Left lobe of liver (tissue), 2 donors: ENCODE measurements at regions not wholly inside any gene's neighbourhood (a gene's known extent, or its start where the extent isn't known, plus 50 kb on each side); places are given as distances from the start of the nearest gene placed in this dataset.

ENCODE experiments used
- ATAC-seq: fragments of 200-7000 bp; cut with Tn5 transposase; one replicate; pipeline ENCODE4 v1.9.1; 2020; ENCODE audit warnings: mild to moderate bottlenecking, moderate library complexity
- DNase-seq: peaks from one replicate; pipeline ENCODE4 v3.0.0-alpha.2; 2020; ENCODE audit warnings: low spot score
- donor health status: DM: no; HTN: no; CAD: no; lungs with moderate emphysema.
- donor health status: DM: no; HTN: yes; CAD: no.

DNA sequence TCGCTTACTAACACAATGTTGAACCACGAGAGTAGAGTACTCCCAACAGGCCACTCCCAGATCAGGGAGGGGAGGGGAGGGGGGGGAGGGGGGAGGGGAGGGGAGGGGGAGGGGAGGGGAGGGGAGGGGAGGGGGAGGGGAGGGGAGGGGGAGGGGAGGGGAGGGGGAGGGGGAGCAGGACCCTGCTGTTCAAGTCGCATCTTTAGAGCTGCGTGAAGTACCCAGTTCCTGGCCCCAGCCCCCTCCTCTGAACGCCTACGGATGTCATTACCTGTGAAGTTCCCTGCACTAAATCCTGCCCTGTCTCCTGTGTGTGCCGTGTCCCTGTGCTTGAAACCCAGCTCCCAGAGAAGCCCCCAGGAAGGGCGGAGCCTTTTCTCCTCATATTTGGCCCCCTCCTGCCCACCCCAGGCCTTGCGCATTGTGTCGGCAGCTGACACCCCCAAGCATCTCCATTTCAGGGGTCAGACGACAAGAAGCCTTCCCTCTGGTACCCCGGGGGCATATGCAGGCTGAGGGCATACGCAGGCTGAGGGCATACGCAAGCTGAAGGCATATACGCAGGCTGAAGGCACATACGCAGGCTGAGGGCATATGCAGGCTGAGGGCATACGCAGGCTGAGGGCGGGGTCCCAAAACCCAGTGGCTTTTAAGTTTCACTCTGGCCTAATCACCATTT, 330.2 kb downstream of the C16orf95 start:
- ATAC-seq: no peak
- DNase-seq: no peak

- ATAC-seq (no peak), DNase-seq (no peak)
Observed at GRCh38 chr16:86987746-86988670, 329.2 kb downstream of the C16orf95 start.

- ATAC-seq (no peak), DNase-seq (no peak)
Observed at GRCh38 chr16:86988920-86989696, 328.1 kb downstream of the C16orf95 start.

GRCh38 chr16:86990451-86990850, 326.7 kb downstream of the C16orf95 start:
- ATAC-seq: no peak
- no peak for DNase-seq

- ATAC-seq (no peak), DNase-seq (no peak)
Observed at GRCh38 chr16:86991679-86992078, 325.5 kb downstream of the C16orf95 start.

GRCh38 chr16:86992587-86992986, 324.6 kb downstream of the C16orf95 start:
- DNase-seq (no peak), ATAC-seq (no peak)

- ATAC-seq (no peak), DNase-seq (no peak)
Observed at GRCh38 chr16:86993426-86994110, 323.6 kb downstream of the C16orf95 start.

DNA sequence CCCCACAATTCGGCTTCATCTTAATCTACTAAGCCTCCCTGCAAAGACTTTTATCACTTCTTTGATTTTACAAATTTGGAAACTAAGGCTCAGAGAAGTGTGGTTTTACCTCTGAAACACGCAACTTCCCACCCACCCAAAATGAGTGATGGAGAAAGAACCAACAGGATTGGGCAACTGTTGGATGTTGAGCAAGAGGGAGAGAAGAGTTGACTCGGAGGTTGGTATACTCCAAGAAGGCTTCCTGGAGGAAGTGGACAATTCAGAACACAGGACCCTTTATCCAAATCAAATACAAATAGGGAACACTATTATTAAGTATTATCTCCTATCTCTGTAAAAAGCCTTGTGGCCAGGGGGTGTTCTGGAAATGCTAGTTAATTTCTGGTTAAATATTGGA, 323.0 kb downstream of the C16orf95 start:
- no peak for ATAC-seq
- DNase-seq: no peak

- DNase-seq: no peak
- ATAC-seq: no peak
Observed at GRCh38 chr16:86994651-86995171, 322.5 kb downstream of the C16orf95 start.

DNA sequence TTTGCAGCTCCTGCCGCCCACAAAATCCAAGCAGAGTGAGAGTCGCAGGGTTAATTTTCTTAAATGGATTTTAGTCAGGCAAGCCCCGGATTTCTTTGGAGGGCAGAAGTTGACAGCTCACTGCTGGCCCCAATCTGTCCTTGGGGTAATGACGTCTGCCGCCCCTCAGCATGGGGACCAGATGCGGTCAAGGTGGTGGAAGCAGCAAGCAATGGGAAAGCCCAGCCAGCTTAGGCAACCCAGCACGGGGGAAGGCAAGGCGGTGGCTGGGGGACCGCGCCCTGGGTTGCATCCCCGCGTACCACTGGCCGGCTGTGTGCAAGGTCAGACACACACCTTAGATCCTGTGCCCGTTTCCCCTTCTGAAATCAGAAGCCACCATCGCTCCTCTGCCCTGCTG, 321.7 kb downstream of the C16orf95 start:
- no peak for ATAC-seq
- no peak for DNase-seq

- DNase-seq (no peak), ATAC-seq (no peak)
Observed at GRCh38 chr16:86996081-86996480, 321.1 kb downstream of the C16orf95 start.

DNA sequence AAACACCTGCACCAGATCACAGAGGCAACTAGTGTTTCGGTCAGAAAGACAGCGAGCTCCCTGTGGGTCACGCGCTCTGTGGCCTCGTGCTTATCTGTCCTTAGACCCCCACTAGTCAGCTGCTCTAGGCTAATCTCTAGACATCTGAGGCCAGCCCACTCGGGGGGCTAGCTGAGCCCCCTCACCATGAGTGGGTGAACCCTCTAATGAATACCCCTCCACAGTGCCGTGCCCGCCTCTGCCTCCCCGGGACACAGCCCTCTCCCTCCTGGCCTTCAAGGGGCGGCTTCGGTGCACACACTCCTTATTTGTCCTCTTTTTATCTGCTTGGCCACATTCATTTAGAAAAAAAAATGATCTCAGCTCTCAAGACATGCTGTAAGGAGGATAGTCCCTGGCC, 320.1 kb downstream of the C16orf95 start:
- DNase-seq (no peak), ATAC-seq (no peak)

DNA sequence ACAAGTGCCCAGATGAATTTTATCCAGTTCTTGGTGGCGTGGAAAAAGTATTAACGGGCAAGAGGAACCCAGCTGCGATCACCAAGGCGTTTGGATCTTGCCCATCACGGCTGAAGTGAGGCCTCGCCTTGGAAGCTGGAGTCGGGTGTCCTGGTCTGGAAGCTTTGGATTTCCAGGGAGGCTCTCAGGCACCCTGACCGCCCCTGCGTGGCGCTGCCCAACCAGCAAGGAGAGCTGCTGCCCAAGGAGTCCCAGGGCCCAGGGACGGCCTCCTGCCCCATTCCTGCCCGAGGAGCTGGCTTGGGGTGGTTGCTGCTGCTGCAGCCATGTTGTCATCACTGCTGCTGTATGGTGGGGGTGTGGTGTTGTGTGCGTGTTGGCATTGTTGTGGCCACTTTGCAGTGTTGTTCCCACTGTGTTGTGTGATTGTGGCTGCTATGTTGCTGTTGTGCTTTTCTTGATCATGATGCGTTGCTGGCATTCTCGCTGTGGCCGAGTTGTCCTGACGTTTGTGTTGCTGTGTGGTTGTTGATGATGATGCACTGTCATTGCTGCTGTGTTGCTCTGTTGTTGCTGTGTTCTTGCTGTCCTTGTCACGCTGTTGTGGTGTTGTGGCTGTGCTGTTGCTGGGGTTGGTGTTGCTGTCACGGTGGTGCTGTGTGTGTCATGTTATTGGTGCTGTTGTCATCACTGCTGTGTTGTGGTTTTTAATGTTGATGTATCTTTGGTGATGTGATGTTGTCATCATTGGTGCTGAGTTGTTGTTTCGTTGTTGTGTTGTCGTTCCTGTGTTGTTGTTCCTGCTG, 318.8 kb downstream of the C16orf95 start:
- DNase-seq: no peak
- no peak for ATAC-seq

DNA sequence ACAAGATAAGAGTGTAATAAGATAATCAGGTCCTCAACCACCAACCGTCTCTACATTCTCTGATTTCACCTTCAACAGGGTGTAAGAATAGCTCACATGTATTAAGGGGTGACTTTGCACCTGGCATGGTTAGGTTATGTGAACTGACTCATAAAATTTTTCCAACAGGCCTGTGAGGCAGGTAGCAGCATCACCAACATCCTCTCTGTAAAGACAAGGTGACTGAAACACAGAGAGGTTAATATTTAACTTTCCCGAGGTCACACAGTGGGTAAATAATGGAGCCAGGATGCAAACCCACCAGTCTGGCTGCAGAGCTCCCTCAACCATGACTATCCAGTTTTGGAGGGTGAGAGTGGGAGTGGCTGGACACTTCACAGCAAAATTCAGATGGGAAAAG, 317.2 kb downstream of the C16orf95 start:
- DNase-seq: peak; percentile 10
- ATAC-seq: no peak

DNA sequence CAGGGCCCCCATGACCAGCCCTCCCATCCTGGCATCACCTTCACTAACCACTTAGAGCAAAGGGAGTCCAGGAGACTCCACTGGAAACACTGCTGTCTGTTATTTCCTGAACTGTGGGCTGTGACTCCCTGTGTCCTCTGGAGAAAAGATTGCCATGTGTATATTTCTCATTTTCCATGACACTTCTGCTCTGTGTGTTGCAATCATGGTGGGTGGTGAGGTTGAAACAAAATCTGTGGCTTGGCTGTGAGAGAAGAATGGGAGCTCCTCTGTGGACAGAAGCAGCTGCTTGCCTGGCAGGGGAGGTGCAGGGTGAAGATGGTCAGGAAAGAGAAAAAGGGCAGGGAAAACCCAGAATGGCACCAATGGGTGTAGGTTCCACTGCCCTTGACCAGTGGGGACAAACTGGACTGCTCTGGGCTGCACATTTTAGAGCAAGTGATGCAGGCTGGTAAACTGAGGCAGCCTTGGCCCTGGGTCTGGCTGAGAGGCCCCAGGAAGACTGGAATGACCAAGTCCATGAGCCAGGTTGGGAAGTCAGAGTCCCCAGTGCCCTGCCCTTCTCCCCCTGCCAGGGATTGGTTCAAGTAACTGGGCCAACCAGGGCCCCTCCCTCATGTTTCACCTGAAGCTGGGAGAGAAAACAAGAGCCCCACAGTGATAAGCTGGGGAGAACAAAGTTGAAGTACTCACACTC, 314.3 kb downstream of the C16orf95 start:
- peak; percentile 26 for DNase-seq
- no peak for ATAC-seq

DNA sequence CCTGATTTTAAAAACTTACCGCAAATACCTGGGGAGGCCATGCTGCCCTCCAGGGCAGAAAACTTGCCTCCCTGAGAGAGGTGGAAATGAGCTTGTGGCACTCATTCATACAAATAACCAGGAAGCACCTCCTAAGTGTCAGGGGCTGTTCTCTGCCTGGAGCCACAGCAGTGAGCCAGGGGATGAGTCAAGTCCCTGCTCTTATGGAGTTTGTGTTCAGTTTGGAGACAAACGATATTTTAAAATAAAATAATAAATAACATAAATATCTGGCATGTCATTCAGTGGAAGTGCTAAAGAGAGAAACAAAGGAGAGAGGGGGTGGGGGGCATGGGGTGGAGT, 313.8 kb downstream of the C16orf95 start:
- ATAC-seq (no peak), DNase-seq (no peak)

- no peak for DNase-seq
- no peak for ATAC-seq
Observed at GRCh38 chr16:87006021-87006420, 311.2 kb downstream of the C16orf95 start.

- ATAC-seq: no peak
- no peak for DNase-seq
Observed at GRCh38 chr16:87006789-87007745, 310.1 kb downstream of the C16orf95 start.
